GM12878 (cell line): ENCODE measurements at regions not wholly inside any gene's neighbourhood (a gene's known extent, or its start where the extent isn't known, plus 50 kb on each side); places are given as distances from the start of the nearest gene placed in this dataset.

Experiments
- ATAC-seq: fragments of 200-7000 bp; cut with Tn5 transposase; 3 replicates; pipeline ENCODE4 v1.9.1; 2020; ENCODE audit warnings: mild to moderate bottlenecking, moderate library complexity
- BruUV-seq: library from RNA; stranded (reverse); fragments of 400-500 nt; replicated peaks from 2 replicates; lab custom pipeline; 2021; lab: Mats Ljungman, UMichigan
- CTCF ChIA-PET: fragments of 300-600 bp; sonication (Branson Sonifier 250); formaldehyde crosslinking; extraction: SDS; loops from one replicate; lab custom pipeline; 2021; ENCODE audit warnings: inconsistent platforms; lab: Yijun Ruan, JAX
- POLR2A ChIA-PET: fragments of 350-600 bp; formaldehyde crosslinking; extraction: SDS; loops from one replicate; lab custom pipeline; 2021; ENCODE audit warnings: inconsistent platforms; lab: Charles Lee
- RAD21 ChIA-PET: fragments of 300-600 bp; sonication (Branson Sonifier 250); formaldehyde crosslinking; loops from one replicate; lab custom pipeline; 2023; ENCODE audit warnings: antibody characterized with exemption; ENCODE audit not compliant: unreplicated experiment; lab: Charles Lee
- SMC1A ChIA-PET: fragments of 300-600 bp; sonication (Branson Sonifier 250); formaldehyde crosslinking; loops from one replicate; lab custom pipeline; 2023; ENCODE audit not compliant: unreplicated experiment, uncharacterized antibody; lab: Charles Lee
- DNase-seq: peaks from one replicate; pipeline ENCODE4 v3.0.0-alpha.2; 2011; ENCODE audit warnings: low read depth, low spot score
- FAIRE-seq: peaks from 3 replicates; lab custom pipeline; 2011; peaks lifted over from hg19 to GRCh38; lab: Jason Lieb, UNC
- H2AFZ ChIP-seq: 2 replicates; pipeline ENCODE4 v1.6.0; 2011; ENCODE audit warnings: low read depth, low read length, control low read depth; ENCODE audit not compliant: control insufficient read depth
- H3K27ac ChIP-seq: 2 replicates; pipeline ENCODE4 v1.5.1; 2011; ENCODE audit warnings: control low read depth; ENCODE audit not compliant: control insufficient read depth, insufficient read depth
- H3K27me3 ChIP-seq, 2 experiments: replicated peaks in 1 of 2; 2 replicates each; pipeline versions ENCODE4 v1.6.0 to v1.6.1; 2011; ENCODE audit warnings: low read length in 1 of 2; ENCODE audit not compliant: control insufficient read depth in 2 of 2, insufficient read depth in 2 of 2
- H3K36me3 ChIP-seq, 2 experiments: 2 replicates each; pipeline ENCODE4 v1.5.1; 2011; ENCODE audit warnings: low read length in 1 of 2; ENCODE audit not compliant: control insufficient read depth in 2 of 2, insufficient read depth in 2 of 2
- H3K4me1 ChIP-seq: 2 replicates; pipeline ENCODE4 v1.6.1; 2011; ENCODE audit warnings: mild to moderate bottlenecking, low read length, moderate library complexity, mixed read lengths; ENCODE audit not compliant: control insufficient read depth, insufficient read depth
- H3K4me2 ChIP-seq: 2 replicates; pipeline ENCODE4 v1.6.0; 2011; ENCODE audit warnings: control low read depth; ENCODE audit not compliant: control insufficient read depth, insufficient read depth
- H3K4me3 ChIP-seq: fragments of 200-600 bp; sonication (generic); 2 replicates; pipeline ENCODE4 v1.5.1; 2016
- H3K79me2 ChIP-seq: 2 replicates; pipeline ENCODE4 v1.6.0; 2011; ENCODE audit warnings: low read length; ENCODE audit not compliant: control insufficient read depth, insufficient read depth
- H3K9ac ChIP-seq: 2 replicates; pipeline ENCODE4 v1.8.0; 2011; ENCODE audit warnings: low read length, control low read depth, mixed read lengths; ENCODE audit not compliant: control insufficient read depth, insufficient read depth
- H3K9me3 ChIP-seq: replicated peaks from 3 replicates; pipeline ENCODE4 v1.5.1; 2011; ENCODE audit warnings: mild to moderate bottlenecking, low read length; ENCODE audit not compliant: control insufficient read depth, insufficient read depth
- H4K20me1 ChIP-seq: 2 replicates; pipeline ENCODE4 v1.6.0; 2011; ENCODE audit not compliant: control insufficient read depth, insufficient read depth
- HCFC1 ChIP-seq: fragments of 150-350 bp; IDR thresholded peaks from 2 replicates; pipeline ENCODE4 v1.6.1; 2014; ENCODE audit warnings: low read length
- NFYB ChIP-seq: IDR thresholded peaks from 2 replicates; pipeline ENCODE4 v1.6.1; 2011; ENCODE audit warnings: low read depth, mild to moderate bottlenecking, low read length, improper control_type of control experiment, moderate library complexity; ENCODE audit not compliant: insufficient read depth
- TAF1 ChIP-seq: IDR thresholded peaks from 2 replicates; pipeline ENCODE4 v1.6.1; 2011; ENCODE audit warnings: mild to moderate bottlenecking, low read depth, low read length, borderline replicate concordance
- TBL1XR1 ChIP-seq: IDR thresholded peaks from 2 replicates; pipeline ENCODE4 v1.6.1; 2012; ENCODE audit warnings: low read depth, low read length, improper control_type of control experiment
- TCF3 ChIP-seq: IDR thresholded peaks from 2 replicates; pipeline ENCODE4 v1.6.1; 2012; ENCODE audit warnings: low read depth, mild to moderate bottlenecking, low read length, borderline replicate concordance; ENCODE audit not compliant: insufficient read depth
- WRNIP1 ChIP-seq: IDR thresholded peaks from 2 replicates; pipeline ENCODE4 v1.6.1; 2011; ENCODE audit warnings: low read depth, low read length, improper control_type of control experiment, borderline replicate concordance
- ZNF207 ChIP-seq: fragments of 450-650 bp; IDR thresholded peaks from 2 replicates; pipeline ENCODE4 v1.6.1; 2014; ENCODE audit warnings: antibody characterized with exemption, mild to moderate bottlenecking, borderline replicate concordance
- ZNF274 ChIP-seq: IDR thresholded peaks from one replicate; pipeline ENCODE4 v1.8.0; 2011; ENCODE audit not compliant: insufficient read length, insufficient read depth
- WGBS: methylation state at CpG from one replicate; pipeline ENCODE4 v1.1.6; 2016; ENCODE audit warnings: low lambda C conversion rate; ENCODE audit not compliant: insufficient replicate concordance, insufficient coverage; ENCODE audit errors: missing lambda C conversion rate; 5-methylcytosine and 5-hydroxymethylcytosine counted together
- in situ Hi-C: fragments of 300-500 bp; cut with MboI; formaldehyde crosslinking; loops from 9 replicates; pipeline ENCODE4 v1.14.3; 2018; ENCODE audit warnings: mixed read lengths
- intact Hi-C: fragments of 100-400 bp; cut with micrococcal nuclease; formaldehyde crosslinking; loops from one replicate; pipeline ENCODE4 v1.14.2; 2022; ENCODE audit not compliant: unreplicated experiment
- TF ChIP-seq, protein P1 (sequence below): fragments of 450-650 bp; IDR thresholded peaks from 2 replicates; pipeline ENCODE4 v1.6.1; 2018; ENCODE audit warnings: borderline replicate concordance, mild to moderate bottlenecking; ENCODE audit not compliant: partially characterized antibody
- TF ChIP-seq, protein P2 (sequence below): IDR thresholded peaks from 2 replicates; pipeline ENCODE4 v1.6.1; 2011; ENCODE audit warnings: borderline replicate concordance, low read depth, mild to moderate bottlenecking, moderate library complexity, mixed read lengths, low read length; ENCODE audit not compliant: insufficient read depth; ENCODE audit errors: extremely low read length
- TF ChIP-seq, protein P3 (sequence below): fragments of 450-650 bp; IDR thresholded peaks from 2 replicates; pipeline ENCODE4 v1.6.1; 2016; ENCODE audit warnings: mild to moderate bottlenecking, moderate library complexity, borderline replicate concordance

DNA sequence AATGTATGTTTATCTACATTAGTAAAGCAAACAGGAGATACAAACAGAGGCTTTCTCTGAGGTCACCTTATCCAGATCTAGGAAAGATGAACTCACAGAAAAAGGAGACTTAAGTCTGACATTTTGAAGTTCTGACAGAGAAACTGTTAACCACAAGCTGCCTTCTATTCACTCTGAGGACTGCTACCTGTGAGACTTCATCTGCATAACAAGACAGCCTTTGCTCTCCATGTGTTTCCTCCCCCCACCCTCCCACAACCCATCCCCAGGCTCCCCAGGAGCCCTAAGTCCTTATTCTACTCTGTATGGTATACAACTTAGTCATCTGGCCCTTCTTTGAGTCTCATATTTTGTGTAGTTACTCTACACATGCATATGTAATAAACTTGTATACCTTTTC lies 699.0 kb downstream of the FGF9 start:
- no peaks in the 10 kb centered on the region for H3K4me1 ChIP-seq
- no peak overlapping the region for H2AFZ ChIP-seq
- RAD21 ChIA-PET: no interaction called here
- in situ Hi-C loops: no loop called here
- no peak overlapping the region for H3K9ac ChIP-seq
- no peak overlapping the region for H3K4me2 ChIP-seq
- TF ChIP-seq HCFC1: no peak
- TF ChIP-seq WRNIP1: no peak
- TF ChIP-seq ZNF274: no peak
- FAIRE-seq (no peak), ATAC-seq (no peak), DNase-seq (no peak)
- BruUV-seq: no TSS peak
- CTCF ChIA-PET: no interaction called here
- H3K4me3 ChIP-seq: no peak overlapping the region
- SMC1A ChIA-PET: no interaction called here
- no peaks in the 10 kb centered on the region for H4K20me1 ChIP-seq
- H3K79me2 ChIP-seq: no peaks in the 10 kb centered on the region
- H3K9me3 ChIP-seq: no peaks in the 10 kb centered on the region
- no peaks in the 10 kb centered on the region for H3K36me3 ChIP-seq
- intact Hi-C loops: no loop called here
- POLR2A ChIA-PET: no interaction called here
- H3K27me3 ChIP-seq: no peaks in the 10 kb centered on the region
- H3K27ac ChIP-seq: no peak overlapping the region

DNA sequence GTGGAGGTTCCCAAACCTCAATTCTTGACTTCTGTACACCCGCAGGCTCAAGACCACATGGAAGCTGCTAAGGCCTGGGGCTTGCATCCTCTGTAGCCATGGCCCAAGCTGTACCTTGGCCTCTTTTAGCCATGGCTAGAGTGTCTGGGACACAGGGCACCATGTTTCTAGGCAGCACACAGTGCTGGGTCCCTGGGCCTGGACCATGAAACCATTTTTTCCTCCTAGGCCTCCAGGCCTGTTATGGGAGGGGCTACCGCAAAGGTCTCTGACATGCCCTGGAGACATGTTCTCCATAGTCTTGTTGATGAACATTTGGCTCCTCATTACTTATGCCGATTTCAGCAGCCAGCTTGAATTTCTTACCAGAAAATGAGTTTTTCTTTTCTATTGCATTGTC lies 701.4 kb downstream of the FGF9 start:
- no peak overlapping the region for H3K27ac ChIP-seq
- FAIRE-seq: no peak
- RAD21 ChIA-PET: no interaction called here
- H3K4me1 ChIP-seq: no peaks in the 10 kb centered on the region
- no peaks in the 10 kb centered on the region for H3K36me3 ChIP-seq
- no peak overlapping the region for H3K9ac ChIP-seq
- DNase-seq: no peak
- no TSS peak for BruUV-seq
- no peak overlapping the region for H2AFZ ChIP-seq
- H3K4me3 ChIP-seq: no peak overlapping the region
- no peaks in the 10 kb centered on the region for H3K79me2 ChIP-seq
- no peaks in the 10 kb centered on the region for H3K27me3 ChIP-seq
- POLR2A ChIA-PET: no interaction called here
- WGBS: 71% methylated on average over 3 of the region's 3 CpGs
- H4K20me1 ChIP-seq: no peaks in the 10 kb centered on the region
- in situ Hi-C loops: no loop called here
- SMC1A ChIA-PET: no interaction called here
- no peaks in the 10 kb centered on the region for H3K9me3 ChIP-seq
- no peak overlapping the region for H3K4me2 ChIP-seq
- intact Hi-C loops: no loop called here
- no peak for ATAC-seq
- CTCF ChIA-PET: no interaction called here
- no peak for TF ChIP-seq TBL1XR1
- TF ChIP-seq ZNF207: no peak
- no peak for TF ChIP-seq TCF3
- no peak for TF ChIP-seq TAF1
- TF ChIP-seq, protein P1, sequence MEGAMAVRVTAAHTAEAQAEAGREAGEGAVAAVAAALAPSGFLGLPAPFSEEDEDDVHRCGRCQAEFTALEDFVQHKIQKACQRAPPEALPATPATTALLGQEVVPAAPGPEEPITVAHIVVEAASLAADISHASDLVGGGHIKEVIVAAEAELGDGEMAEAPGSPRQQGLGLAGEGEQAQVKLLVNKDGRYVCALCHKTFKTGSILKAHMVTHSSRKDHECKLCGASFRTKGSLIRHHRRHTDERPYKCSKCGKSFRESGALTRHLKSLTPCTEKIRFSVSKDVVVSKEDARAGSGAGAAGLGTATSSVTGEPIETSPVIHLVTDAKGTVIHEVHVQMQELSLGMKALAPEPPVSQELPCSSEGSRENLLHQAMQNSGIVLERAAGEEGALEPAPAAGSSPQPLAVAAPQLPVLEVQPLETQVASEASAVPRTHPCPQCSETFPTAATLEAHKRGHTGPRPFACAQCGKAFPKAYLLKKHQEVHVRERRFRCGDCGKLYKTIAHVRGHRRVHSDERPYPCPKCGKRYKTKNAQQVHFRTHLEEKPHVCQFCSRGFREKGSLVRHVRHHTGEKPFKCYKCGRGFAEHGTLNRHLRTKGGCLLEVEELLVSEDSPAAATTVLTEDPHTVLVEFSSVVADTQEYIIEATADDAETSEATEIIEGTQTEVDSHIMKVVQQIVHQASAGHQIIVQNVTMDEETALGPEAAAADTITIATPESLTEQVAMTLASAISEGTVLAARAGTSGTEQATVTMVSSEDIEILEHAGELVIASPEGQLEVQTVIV: no peak
- no peak for TF ChIP-seq NFYB
- TF ChIP-seq, protein P2, sequence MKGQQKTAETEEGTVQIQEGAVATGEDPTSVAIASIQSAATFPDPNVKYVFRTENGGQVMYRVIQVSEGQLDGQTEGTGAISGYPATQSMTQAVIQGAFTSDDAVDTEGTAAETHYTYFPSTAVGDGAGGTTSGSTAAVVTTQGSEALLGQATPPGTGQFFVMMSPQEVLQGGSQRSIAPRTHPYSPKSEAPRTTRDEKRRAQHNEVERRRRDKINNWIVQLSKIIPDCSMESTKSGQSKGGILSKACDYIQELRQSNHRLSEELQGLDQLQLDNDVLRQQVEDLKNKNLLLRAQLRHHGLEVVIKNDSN: no peak
- TF ChIP-seq, protein P3, sequence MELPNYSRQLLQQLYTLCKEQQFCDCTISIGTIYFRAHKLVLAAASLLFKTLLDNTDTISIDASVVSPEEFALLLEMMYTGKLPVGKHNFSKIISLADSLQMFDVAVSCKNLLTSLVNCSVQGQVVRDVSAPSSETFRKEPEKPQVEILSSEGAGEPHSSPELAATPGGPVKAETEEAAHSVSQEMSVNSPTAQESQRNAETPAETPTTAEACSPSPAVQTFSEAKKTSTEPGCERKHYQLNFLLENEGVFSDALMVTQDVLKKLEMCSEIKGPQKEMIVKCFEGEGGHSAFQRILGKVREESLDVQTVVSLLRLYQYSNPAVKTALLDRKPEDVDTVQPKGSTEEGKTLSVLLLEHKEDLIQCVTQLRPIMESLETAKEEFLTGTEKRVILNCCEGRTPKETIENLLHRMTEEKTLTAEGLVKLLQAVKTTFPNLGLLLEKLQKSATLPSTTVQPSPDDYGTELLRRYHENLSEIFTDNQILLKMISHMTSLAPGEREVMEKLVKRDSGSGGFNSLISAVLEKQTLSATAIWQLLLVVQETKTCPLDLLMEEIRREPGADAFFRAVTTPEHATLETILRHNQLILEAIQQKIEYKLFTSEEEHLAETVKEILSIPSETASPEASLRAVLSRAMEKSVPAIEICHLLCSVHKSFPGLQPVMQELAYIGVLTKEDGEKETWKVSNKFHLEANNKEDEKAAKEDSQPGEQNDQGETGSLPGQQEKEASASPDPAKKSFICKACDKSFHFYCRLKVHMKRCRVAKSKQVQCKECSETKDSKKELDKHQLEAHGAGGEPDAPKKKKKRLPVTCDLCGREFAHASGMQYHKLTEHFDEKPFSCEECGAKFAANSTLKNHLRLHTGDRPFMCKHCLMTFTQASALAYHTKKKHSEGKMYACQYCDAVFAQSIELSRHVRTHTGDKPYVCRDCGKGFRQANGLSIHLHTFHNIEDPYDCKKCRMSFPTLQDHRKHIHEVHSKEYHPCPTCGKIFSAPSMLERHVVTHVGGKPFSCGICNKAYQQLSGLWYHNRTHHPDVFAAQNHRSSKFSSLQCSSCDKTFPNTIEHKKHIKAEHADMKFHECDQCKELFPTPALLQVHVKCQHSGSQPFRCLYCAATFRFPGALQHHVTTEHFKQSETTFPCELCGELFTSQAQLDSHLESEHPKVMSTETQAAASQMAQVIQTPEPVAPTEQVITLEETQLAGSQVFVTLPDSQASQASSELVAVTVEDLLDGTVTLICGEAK: no peak
